ENCODE measurements at regions not wholly inside any gene's neighbourhood (a gene's known extent, or its start where the extent isn't known, plus 50 kb on each side); places are given as distances from the start of the nearest gene placed in this dataset.

- Histone ChIP-seq H3K27ac (no peak overlapping the region), H3K27me3 (no peaks in the 10 kb centered on the region), H3K9me3 (no peaks in the 10 kb centered on the region), H3K36me3 (ENCODE audit: low read depth, missing control alignments) (no peaks in the 10 kb centered on the region), H3K4me1 (no peaks in the 10 kb centered on the region), H3K4me3 (no peak overlapping the region)
- intact Hi-C loops (cut with DNase I; ENCODE audit: low total_unique reads): no loop called here
- no peak for DNase-seq
- TF ChIP-seq POLR2A (IDR thresholded peaks at IDR 0.05): no peak
- TF ChIP-seq, protein P1, sequence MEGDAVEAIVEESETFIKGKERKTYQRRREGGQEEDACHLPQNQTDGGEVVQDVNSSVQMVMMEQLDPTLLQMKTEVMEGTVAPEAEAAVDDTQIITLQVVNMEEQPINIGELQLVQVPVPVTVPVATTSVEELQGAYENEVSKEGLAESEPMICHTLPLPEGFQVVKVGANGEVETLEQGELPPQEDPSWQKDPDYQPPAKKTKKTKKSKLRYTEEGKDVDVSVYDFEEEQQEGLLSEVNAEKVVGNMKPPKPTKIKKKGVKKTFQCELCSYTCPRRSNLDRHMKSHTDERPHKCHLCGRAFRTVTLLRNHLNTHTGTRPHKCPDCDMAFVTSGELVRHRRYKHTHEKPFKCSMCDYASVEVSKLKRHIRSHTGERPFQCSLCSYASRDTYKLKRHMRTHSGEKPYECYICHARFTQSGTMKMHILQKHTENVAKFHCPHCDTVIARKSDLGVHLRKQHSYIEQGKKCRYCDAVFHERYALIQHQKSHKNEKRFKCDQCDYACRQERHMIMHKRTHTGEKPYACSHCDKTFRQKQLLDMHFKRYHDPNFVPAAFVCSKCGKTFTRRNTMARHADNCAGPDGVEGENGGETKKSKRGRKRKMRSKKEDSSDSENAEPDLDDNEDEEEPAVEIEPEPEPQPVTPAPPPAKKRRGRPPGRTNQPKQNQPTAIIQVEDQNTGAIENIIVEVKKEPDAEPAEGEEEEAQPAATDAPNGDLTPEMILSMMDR (IDR thresholded peaks at IDR 0.05): no peak
- WGBS, 2 donors: 59 to 80% methylated on average over 1 of the region's 1 CpG
Measured at GRCh38 chr6:134602123-134602522, 284.2 kb upstream of the SGK1 start.

- WGBS, 2 donors: 77 to 92% methylated on average over 7 of the region's 7 CpGs
- Histone ChIP-seq H3K4me3 (no peak overlapping the region), H3K27ac (no peak overlapping the region), H3K9me3 (no peaks in the 10 kb centered on the region), H3K27me3 (no peaks in the 10 kb centered on the region), H3K4me1 (no peaks in the 10 kb centered on the region), H3K36me3 (ENCODE audit: low read depth, missing control alignments) (no peaks in the 10 kb centered on the region)
- intact Hi-C loops (cut with DNase I; ENCODE audit: low total_unique reads): no loop called here
- no peak for TF ChIP-seq POLR2A (IDR thresholded peaks at IDR 0.05)
- no peak for DNase-seq
Measured at GRCh38 chr6:134600671-134601070, 282.8 kb upstream of the SGK1 start.

GRCh38 chr6:134599079-134599478, 281.2 kb upstream of the SGK1 start:
- intact Hi-C loops (cut with DNase I; ENCODE audit: low total_unique reads): no loop called here
- no peak overlapping the region for H3K27ac ChIP-seq
- DNase-seq: no peak
- no peaks in the 10 kb centered on the region for H3K36me3 ChIP-seq (ENCODE audit: low read depth, missing control alignments)
- TF ChIP-seq POLR2A (IDR thresholded peaks at IDR 0.05): no peak
- TF ChIP-seq, protein P1 (IDR thresholded peaks at IDR 0.05): no peak
- no peaks in the 10 kb centered on the region for H3K9me3 ChIP-seq
- H3K4me3 ChIP-seq: no peak overlapping the region
- no peaks in the 10 kb centered on the region for H3K4me1 ChIP-seq
- H3K27me3 ChIP-seq: no peaks in the 10 kb centered on the region
- WGBS, 2 donors: 63 to 73% methylated on average over 3 of the region's 3 CpGs

GRCh38 chr6:134596191-134596590, 278.3 kb upstream of the SGK1 start:
- Histone ChIP-seq H3K36me3 (ENCODE audit: low read depth, missing control alignments) (no peaks in the 10 kb centered on the region), H3K27ac (no peak overlapping the region), H3K4me1 (no peaks in the 10 kb centered on the region), H3K9me3 (no peaks in the 10 kb centered on the region), H3K4me3 (no peak overlapping the region), H3K27me3 (no peaks in the 10 kb centered on the region)
- intact Hi-C loops (cut with DNase I; ENCODE audit: low total_unique reads): no loop called here
- DNase-seq: no peak
- 89 to 100% methylated on average over 1 of the region's 1 CpG for WGBS, 2 donors
- TF ChIP-seq, protein P1 (IDR thresholded peaks at IDR 0.05): no peak
- no peak for TF ChIP-seq POLR2A (IDR thresholded peaks at IDR 0.05)

- Histone ChIP-seq H3K27me3 (no peaks in the 10 kb centered on the region), H3K9me3 (no peaks in the 10 kb centered on the region), H3K36me3 (ENCODE audit: low read depth, missing control alignments) (no peaks in the 10 kb centered on the region), H3K4me1 (no peaks in the 10 kb centered on the region), H3K27ac (no peak overlapping the region), H3K4me3 (no peak overlapping the region)
- WGBS, 2 donors: 96 to 100% methylated on average over 1 of the region's 1 CpG
- TF ChIP-seq, protein P1 (IDR thresholded peaks at IDR 0.05): no peak
- no peak for TF ChIP-seq POLR2A (IDR thresholded peaks at IDR 0.05)
- intact Hi-C loops (cut with DNase I; ENCODE audit: low total_unique reads): no loop called here
- no peak for DNase-seq
Measured at GRCh38 chr6:134594881-134595280, 277.0 kb upstream of the SGK1 start.
